Fibroblast of the conjunctiva (primary cell): ENCODE measurements at regions not wholly inside any gene's neighbourhood (a gene's known extent, or its start where the extent isn't known, plus 50 kb on each side); places are given as distances from the start of the nearest gene placed in this dataset.

Source experiments
- DNase-seq: peaks from one replicate; pipeline ENCODE4 v3.0.0-alpha.2; 2010; ENCODE audit warnings: low read depth

GRCh38 chr7:37504801-37505200 lies 56.1 kb upstream of the ELMO1 start:
- DNase-seq = no peak

- DNase-seq = no peak
Measured at GRCh38 chr7:37505750-37506353, 57.2 kb upstream of the ELMO1 start.

GRCh38 chr7:37508118-37508517 lies 59.5 kb upstream of the ELMO1 start:
- DNase-seq = no peak

- no peak for DNase-seq
Measured at GRCh38 chr7:37510043-37510634, 61.5 kb upstream of the ELMO1 start.

GRCh38 chr7:37511915-37512314 lies 63.3 kb upstream of the ELMO1 start:
- DNase-seq = no peak

GRCh38 chr7:37514497-37514896 lies 65.8 kb upstream of the ELMO1 start:
- no peak for DNase-seq

GRCh38 chr7:37516664-37517063 lies 68.0 kb upstream of the ELMO1 start:
- DNase-seq = no peak

GRCh38 chr7:37518266-37518665 lies 69.6 kb upstream of the ELMO1 start:
- DNase-seq = no peak

- no peak for DNase-seq
Measured at GRCh38 chr7:37524056-37524455, 75.4 kb upstream of the ELMO1 start.

GRCh38 chr7:37524797-37525196 lies 76.1 kb upstream of the ELMO1 start:
- DNase-seq = no peak

GRCh38 chr7:37526623-37527022 lies 78.0 kb upstream of the ELMO1 start:
- DNase-seq = peak; percentile 21

- no peak for DNase-seq
Measured at GRCh38 chr7:37527109-37527508, 78.4 kb upstream of the ELMO1 start.

- DNase-seq = no peak
Measured at GRCh38 chr7:37531225-37531624, 82.6 kb upstream of the ELMO1 start.

GRCh38 chr7:37532636-37533035 lies 84.0 kb upstream of the ELMO1 start:
- DNase-seq = no peak

- no peak for DNase-seq
Measured at GRCh38 chr7:37534893-37535610, 86.4 kb upstream of the ELMO1 start.

GRCh38 chr7:37535841-37536240 lies 87.2 kb upstream of the ELMO1 start:
- DNase-seq = no peak

- DNase-seq = no peak
Measured at GRCh38 chr7:37536706-37537105, 88.0 kb upstream of the ELMO1 start.

- no peak for DNase-seq
Measured at GRCh38 chr7:37537439-37537838, 88.8 kb upstream of the ELMO1 start.

- DNase-seq = no peak
Measured at GRCh38 chr7:37538945-37539344, 90.3 kb upstream of the ELMO1 start.

- no peak for DNase-seq
Measured at GRCh38 chr7:37540917-37541316, 92.3 kb upstream of the ELMO1 start.

GRCh38 chr7:37541810-37542443 lies 93.3 kb upstream of the ELMO1 start:
- no peak for DNase-seq

- no peak for DNase-seq
Measured at GRCh38 chr7:37545619-37546534, 97.2 kb upstream of the ELMO1 start.
